ENCODE measurements at regions not wholly inside any gene's neighbourhood (a gene's known extent, or its start where the extent isn't known, plus 50 kb on each side); places are given as distances from the start of the nearest gene placed in this dataset.

- TF ChIP-seq YY1 (IDR thresholded peaks at IDR 0.05; ENCODE audit: insufficient read depth, insufficient read length) (no peak), ZNF274 (IDR thresholded peaks at IDR 0.05; ENCODE audit: low read depth, low read length) (no peak)
These were observed 389.8 kb downstream of the NR2F2 start for GRCh38 chr15:96720251-96720650.
